OCI-LY1 (cell line): ENCODE measurements at regions not wholly inside any gene's neighbourhood (a gene's known extent, or its start where the extent isn't known, plus 50 kb on each side); places are given as distances from the start of the nearest gene placed in this dataset.

Experiments used
- EZH2 ChIP-seq: fragments of 200-600 bp; sonication (generic), shearing (Covaris generic); IDR thresholded peaks from 2 replicates; pipeline ENCODE4 v1.8.0; 2017; ENCODE audit warnings: borderline replicate concordance, mixed run types, mild to moderate bottlenecking, antibody characterized with exemption, low read length, moderate library complexity, mixed read lengths
- TF ChIP-seq, protein P1 (sequence below): fragments of 200-600 bp; sonication (generic), shearing (Covaris generic); IDR thresholded peaks from 2 replicates; pipeline ENCODE4 v1.5.1; 2017; ENCODE audit warnings: mild to moderate bottlenecking, antibody characterized with exemption, low read length, moderate library complexity, mixed read lengths

DNA sequence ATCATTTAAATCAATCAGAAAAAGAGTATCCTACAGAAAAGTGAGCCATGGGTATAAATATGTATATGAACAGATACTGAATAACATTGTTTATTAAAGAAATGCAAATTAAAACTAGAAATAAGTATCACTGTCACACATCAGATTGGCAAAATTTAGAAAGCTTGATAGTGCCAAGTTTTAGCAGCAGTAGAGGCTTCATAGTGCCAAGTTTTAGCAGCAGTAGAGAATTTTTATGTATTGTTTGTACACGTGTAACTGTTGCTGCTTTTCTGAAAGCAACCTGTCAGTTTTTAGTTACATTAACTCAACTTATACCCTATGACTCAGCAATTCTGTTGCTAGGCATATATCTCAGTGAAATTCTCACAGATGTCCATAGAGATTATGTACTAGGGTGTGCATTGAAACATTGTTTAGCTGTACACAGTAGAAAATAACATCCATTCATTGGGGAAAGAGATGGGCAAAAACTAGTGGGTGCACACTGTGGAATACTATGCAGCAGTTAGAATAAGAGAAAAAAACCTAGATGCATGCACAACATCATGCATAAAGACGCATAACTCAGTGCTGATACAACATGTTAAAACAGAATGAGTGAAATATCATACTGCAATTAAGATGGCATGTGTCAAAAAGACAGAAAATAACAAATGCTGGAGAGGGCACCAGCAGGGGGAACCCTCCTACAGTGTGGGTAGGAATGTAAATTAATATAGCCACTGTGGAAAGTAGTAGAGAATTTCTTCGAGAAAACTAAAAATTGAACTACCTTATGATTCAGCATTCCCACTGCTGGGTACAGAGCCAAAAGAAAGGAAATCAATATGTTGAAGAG is 294.5 kb upstream of the NT5C1B start:
- TF ChIP-seq, protein P1, sequence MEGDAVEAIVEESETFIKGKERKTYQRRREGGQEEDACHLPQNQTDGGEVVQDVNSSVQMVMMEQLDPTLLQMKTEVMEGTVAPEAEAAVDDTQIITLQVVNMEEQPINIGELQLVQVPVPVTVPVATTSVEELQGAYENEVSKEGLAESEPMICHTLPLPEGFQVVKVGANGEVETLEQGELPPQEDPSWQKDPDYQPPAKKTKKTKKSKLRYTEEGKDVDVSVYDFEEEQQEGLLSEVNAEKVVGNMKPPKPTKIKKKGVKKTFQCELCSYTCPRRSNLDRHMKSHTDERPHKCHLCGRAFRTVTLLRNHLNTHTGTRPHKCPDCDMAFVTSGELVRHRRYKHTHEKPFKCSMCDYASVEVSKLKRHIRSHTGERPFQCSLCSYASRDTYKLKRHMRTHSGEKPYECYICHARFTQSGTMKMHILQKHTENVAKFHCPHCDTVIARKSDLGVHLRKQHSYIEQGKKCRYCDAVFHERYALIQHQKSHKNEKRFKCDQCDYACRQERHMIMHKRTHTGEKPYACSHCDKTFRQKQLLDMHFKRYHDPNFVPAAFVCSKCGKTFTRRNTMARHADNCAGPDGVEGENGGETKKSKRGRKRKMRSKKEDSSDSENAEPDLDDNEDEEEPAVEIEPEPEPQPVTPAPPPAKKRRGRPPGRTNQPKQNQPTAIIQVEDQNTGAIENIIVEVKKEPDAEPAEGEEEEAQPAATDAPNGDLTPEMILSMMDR: peak; percentile 42
- TF ChIP-seq EZH2: no peak
